ENCODE measurements at regions not wholly inside any gene's neighbourhood (a gene's known extent, or its start where the extent isn't known, plus 50 kb on each side); places are given as distances from the start of the nearest gene placed in this dataset.
"Not testable (repeated sequence)": the region's sequence is repeated elsewhere in the genome, so short reads cannot be mapped to it uniquely, and the experiment has no call there.

- Mint-ChIP-seq H3K4me3 (peak overlapping the region; percentile 38 to 46), H3K27ac (no peak overlapping the region), H3K4me1 (ENCODE audit: low read depth) (peaks cover 49% of the 10 kb centered on the region), H3K9me3 (peaks cover 6 to 7% of the 10 kb centered on the region in 2 donors), H3K27me3 (ENCODE audit: low read depth) (no peaks in the 10 kb centered on the region), H3K36me3 (ENCODE audit: insufficient read depth in 2 of 2) (peaks cover 2 to 8% of the 10 kb centered on the region in 2 donors)
- ATAC-seq (replicated peaks in 1 of 2) (peak; percentile 82 to 86), DNase-seq (peak; percentile 83 to 89)
Measured at GRCh38 chr6:137717074-137718073, 149.7 kb upstream of the TNFAIP3 start.

- H3K9me3 Mint-ChIP-seq, H3K27ac Mint-ChIP-seq, H3K4me3 Mint-ChIP-seq: not testable (repeated sequence)
Measured at GRCh38 chr6:137718903-137719302, 148.2 kb upstream of the TNFAIP3 start.

GRCh38 chr6:137722749-137723272 is 144.2 kb upstream of the TNFAIP3 start:
- H3K36me3 Mint-ChIP-seq (ENCODE audit: insufficient read depth in 2 of 2), result no peaks in the 10 kb centered on the region
- peak overlapping the region; percentile 13 for H3K27ac Mint-ChIP-seq
- peaks cover 9% of the 10 kb centered on the region for H3K27me3 Mint-ChIP-seq (ENCODE audit: low read depth)
- peak; percentile 75 to 95 for ATAC-seq (replicated peaks in 1 of 2)
- H3K4me3 Mint-ChIP-seq, result peak overlapping the region; percentile 23 to 34
- no peaks in the 10 kb centered on the region for H3K9me3 Mint-ChIP-seq
- peaks cover 25% of the 10 kb centered on the region for H3K4me1 Mint-ChIP-seq (ENCODE audit: low read depth)
- peak in 1 of 2 donors; percentile 46 for DNase-seq

More at GRCh38 chr6:137718903-137719302, 148.2 kb upstream of the TNFAIP3 start:
- peaks cover 55% of the 10 kb centered on the region for H3K4me1 Mint-ChIP-seq (ENCODE audit: low read depth)
- not testable (repeated sequence) for ATAC-seq (replicated peaks in 1 of 2); DNase-seq; H3K36me3 Mint-ChIP-seq (ENCODE audit: insufficient read depth in 2 of 2); H3K27me3 Mint-ChIP-seq (ENCODE audit: low read depth)

GRCh38 chr6:137723273-137724017 is 143.6 kb upstream of the TNFAIP3 start:
- Mint-ChIP-seq H3K4me3 (no peak overlapping the region), H3K27me3 (ENCODE audit: low read depth) (peaks cover 13% of the 10 kb centered on the region), H3K27ac (no peak overlapping the region), H3K4me1 (ENCODE audit: low read depth) (peaks cover 19% of the 10 kb centered on the region), H3K9me3 (no peaks in the 10 kb centered on the region), H3K36me3 (ENCODE audit: insufficient read depth in 2 of 2) (no peaks in the 10 kb centered on the region)
- ATAC-seq (replicated peaks in 1 of 2), result no peak
- no peak for DNase-seq

GRCh38 chr6:137724018-137724403 is 143.0 kb upstream of the TNFAIP3 start:
- Mint-ChIP-seq H3K9me3 (no peaks in the 10 kb centered on the region), H3K4me1 (ENCODE audit: low read depth) (peaks cover 18% of the 10 kb centered on the region), H3K36me3 (ENCODE audit: insufficient read depth in 2 of 2) (no peaks in the 10 kb centered on the region), H3K4me3 (no peak overlapping the region), H3K27ac (no peak overlapping the region), H3K27me3 (ENCODE audit: low read depth) (peaks cover 13% of the 10 kb centered on the region)
- DNase-seq, result no peak
- ATAC-seq (replicated peaks in 1 of 2), result no peak

GRCh38 chr6:137724495-137725211 is 142.4 kb upstream of the TNFAIP3 start:
- Mint-ChIP-seq H3K4me3 (no peak overlapping the region), H3K4me1 (ENCODE audit: low read depth) (peaks cover 18% of the 10 kb centered on the region), H3K27ac (no peak overlapping the region), H3K27me3 (ENCODE audit: low read depth) (peaks cover 13% of the 10 kb centered on the region), H3K9me3 (no peaks in the 10 kb centered on the region), H3K36me3 (ENCODE audit: insufficient read depth in 2 of 2) (no peaks in the 10 kb centered on the region)
- ATAC-seq (replicated peaks in 1 of 2) (no peak), DNase-seq (no peak)

GRCh38 chr6:137725949-137726348 is 141.1 kb upstream of the TNFAIP3 start:
- Mint-ChIP-seq H3K4me3 (no peak overlapping the region), H3K27me3 (ENCODE audit: low read depth) (peaks cover 13% of the 10 kb centered on the region), H3K4me1 (ENCODE audit: low read depth) (peaks cover 18% of the 10 kb centered on the region), H3K9me3 (no peaks in the 10 kb centered on the region), H3K36me3 (ENCODE audit: insufficient read depth in 2 of 2) (no peaks in the 10 kb centered on the region), H3K27ac (no peak overlapping the region)
- DNase-seq, result no peak
- ATAC-seq (replicated peaks in 1 of 2), result no peak

GRCh38 chr6:137726582-137726981 is 140.5 kb upstream of the TNFAIP3 start:
- ATAC-seq (replicated peaks in 1 of 2) (no peak), DNase-seq (no peak)
- no peak overlapping the region for H3K4me3 Mint-ChIP-seq
- no peaks in the 10 kb centered on the region for H3K9me3 Mint-ChIP-seq
- H3K27me3 Mint-ChIP-seq (ENCODE audit: low read depth), result peaks cover 13% of the 10 kb centered on the region
- peaks cover 18% of the 10 kb centered on the region for H3K4me1 Mint-ChIP-seq (ENCODE audit: low read depth)
- H3K36me3 Mint-ChIP-seq (ENCODE audit: insufficient read depth in 2 of 2), result no peaks in the 10 kb centered on the region
- no peak overlapping the region for H3K27ac Mint-ChIP-seq

GRCh38 chr6:137727216-137727765 is 139.8 kb upstream of the TNFAIP3 start:
- no peak for ATAC-seq (replicated peaks in 1 of 2)

GRCh38 chr6:137728386-137729349 is 138.4 kb upstream of the TNFAIP3 start:
- no peak for DNase-seq
- no peaks in the 10 kb centered on the region for H3K9me3 Mint-ChIP-seq
- H3K4me1 Mint-ChIP-seq (ENCODE audit: low read depth), result peaks cover 9% of the 10 kb centered on the region
- peaks cover 13% of the 10 kb centered on the region for H3K27me3 Mint-ChIP-seq (ENCODE audit: low read depth)
- H3K36me3 Mint-ChIP-seq (ENCODE audit: insufficient read depth in 2 of 2), result no peaks in the 10 kb centered on the region
- H3K4me3 Mint-ChIP-seq, result no peak overlapping the region
- no peak overlapping the region for H3K27ac Mint-ChIP-seq
- ATAC-seq (replicated peaks in 1 of 2), result no peak

More at GRCh38 chr6:137727216-137727765, 139.8 kb upstream of the TNFAIP3 start:
- DNase-seq, result no peak
- Mint-ChIP-seq H3K4me1 (ENCODE audit: low read depth) (peaks cover 18% of the 10 kb centered on the region), H3K9me3 (no peaks in the 10 kb centered on the region), H3K4me3 (no peak overlapping the region), H3K27ac (no peak overlapping the region), H3K27me3 (ENCODE audit: low read depth) (peaks cover 13% of the 10 kb centered on the region), H3K36me3 (ENCODE audit: insufficient read depth in 2 of 2) (no peaks in the 10 kb centered on the region)

GRCh38 chr6:137729866-137730629 is 137.0 kb upstream of the TNFAIP3 start:
- H3K4me3 Mint-ChIP-seq, result no peak overlapping the region
- ATAC-seq (replicated peaks in 1 of 2) (no peak), DNase-seq (no peak)
- H3K9me3 Mint-ChIP-seq, result no peaks in the 10 kb centered on the region
- no peaks in the 10 kb centered on the region for H3K36me3 Mint-ChIP-seq (ENCODE audit: insufficient read depth in 2 of 2)
- H3K27ac Mint-ChIP-seq, result no peak overlapping the region
- H3K27me3 Mint-ChIP-seq (ENCODE audit: low read depth), result peaks cover 13% of the 10 kb centered on the region
- peaks cover 9% of the 10 kb centered on the region for H3K4me1 Mint-ChIP-seq (ENCODE audit: low read depth)
